ENCODE measurements at regions not wholly inside any gene's neighbourhood (a gene's known extent, or its start where the extent isn't known, plus 50 kb on each side); places are given as distances from the start of the nearest gene placed in this dataset.

DNA sequence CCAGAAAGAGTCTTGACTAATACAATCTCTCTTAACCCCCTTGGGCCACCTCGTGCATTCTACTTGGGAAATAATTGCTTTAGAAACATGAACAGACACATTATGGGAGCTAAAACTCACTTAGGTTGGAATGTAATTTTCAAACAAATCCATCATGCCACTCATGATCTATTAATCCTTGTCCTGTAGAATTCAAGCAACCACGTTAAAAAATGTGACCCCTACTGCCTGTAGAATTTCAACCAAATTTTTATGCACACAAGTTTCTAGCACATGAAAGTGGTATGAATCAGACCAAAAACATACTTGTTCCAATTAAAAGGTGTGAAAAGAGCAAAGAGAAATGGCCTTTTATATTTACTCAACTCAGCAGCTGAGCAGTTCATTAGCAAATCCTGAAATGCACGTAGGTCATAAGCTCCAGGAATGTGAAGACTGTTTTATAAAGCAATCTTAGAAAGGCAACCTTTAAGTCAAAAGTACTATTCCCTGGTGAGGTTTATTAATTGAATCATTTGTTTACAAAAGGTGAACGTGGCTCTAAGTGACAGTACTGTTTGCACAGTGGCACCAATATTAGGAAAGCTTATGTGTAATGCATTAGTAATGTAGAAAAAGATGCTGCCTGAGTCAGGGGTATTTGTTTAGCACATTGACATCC, 459.4 kb upstream of the UBE2E3 start:
- intact Hi-C loops (cut with micrococcal nuclease), result no loop called here
- DNase-seq (no peak), ATAC-seq (no peak)

DNA sequence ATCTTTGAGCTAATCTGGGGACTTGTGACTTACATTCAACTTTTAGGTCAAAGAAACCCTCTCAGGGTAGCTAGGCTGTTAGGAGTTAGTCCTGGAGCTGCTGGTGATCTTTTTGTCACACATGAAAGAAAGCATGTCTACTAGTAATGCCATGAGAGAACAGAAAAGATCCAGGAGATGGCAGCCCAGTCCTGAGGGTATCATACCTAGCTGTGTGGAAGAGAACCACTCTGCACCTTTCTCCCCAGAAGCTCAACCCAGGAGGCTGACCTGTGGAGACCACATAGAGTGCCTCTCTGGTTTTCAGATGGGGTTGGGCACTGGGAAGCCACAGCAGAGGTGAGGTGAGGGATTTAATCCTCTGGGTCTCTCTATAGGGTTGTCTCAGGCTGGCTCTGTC, 460.2 kb upstream of the UBE2E3 start:
- DNase-seq (no peak), ATAC-seq (no peak)
- intact Hi-C loops (cut with micrococcal nuclease), result no loop called here

DNA sequence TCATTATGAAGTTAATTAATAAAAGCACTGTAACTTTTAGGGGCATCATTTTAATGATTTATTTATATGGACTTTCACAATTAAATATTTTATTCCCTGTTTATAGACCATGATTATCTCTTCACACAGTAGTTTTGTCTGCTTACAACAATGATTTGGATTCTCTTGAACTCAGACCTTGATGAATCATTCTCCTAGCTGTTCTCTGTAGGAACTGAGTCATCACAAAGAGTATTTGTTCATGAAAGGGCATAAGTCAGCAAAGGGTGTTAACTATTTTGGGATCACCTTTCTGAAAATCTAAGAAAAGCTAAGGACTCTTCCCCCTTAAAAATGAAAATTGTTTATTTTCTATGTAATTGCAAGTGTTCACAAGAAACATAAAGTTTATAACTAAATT, 461.1 kb upstream of the UBE2E3 start:
- intact Hi-C loops (cut with micrococcal nuclease), result no loop called here
- no peak for DNase-seq
- no peak for ATAC-seq

DNA sequence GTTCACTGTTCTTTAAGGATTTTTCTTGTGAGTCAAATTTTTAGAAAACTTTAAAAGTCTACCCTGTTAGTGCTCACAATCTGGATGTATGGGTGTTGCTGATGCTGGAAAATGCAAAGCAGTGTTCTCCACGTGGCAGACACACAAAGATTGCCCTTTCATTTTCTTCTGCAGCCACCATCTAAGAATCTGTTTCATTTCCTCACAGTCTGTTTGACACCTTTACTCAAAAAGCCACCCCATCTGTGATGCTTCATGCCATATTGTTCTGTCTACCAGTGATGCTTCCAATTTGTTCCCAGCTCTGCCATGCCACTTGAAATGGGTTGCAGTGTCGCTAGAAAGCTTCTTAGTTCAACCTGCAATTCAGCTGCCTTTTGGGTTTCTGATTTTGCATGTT, 464.2 kb upstream of the UBE2E3 start:
- DNase-seq, result no peak
- no peak for ATAC-seq
- intact Hi-C loops (cut with micrococcal nuclease), result no loop called here

DNA sequence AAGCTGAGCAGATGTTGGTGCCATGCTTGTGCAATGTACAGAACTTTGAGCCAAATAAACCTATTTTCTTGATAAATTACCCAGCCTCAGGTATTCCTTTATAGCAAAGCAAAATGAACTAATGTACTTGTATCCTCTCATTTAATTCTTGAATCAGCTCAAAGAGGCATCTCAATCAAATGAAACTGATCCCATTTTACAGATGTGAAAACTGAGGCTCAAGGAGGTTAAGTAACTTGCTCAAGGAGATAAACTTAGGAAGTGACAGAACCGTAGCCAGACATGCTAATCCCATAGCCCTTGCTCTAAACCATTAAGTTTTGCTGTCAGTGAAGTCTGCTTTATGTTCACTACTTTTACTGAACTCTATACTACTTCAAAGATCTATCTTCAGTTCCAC, 467.0 kb upstream of the UBE2E3 start:
- ATAC-seq (no peak), DNase-seq (no peak)
- intact Hi-C loops (cut with micrococcal nuclease), result no loop called here

DNA sequence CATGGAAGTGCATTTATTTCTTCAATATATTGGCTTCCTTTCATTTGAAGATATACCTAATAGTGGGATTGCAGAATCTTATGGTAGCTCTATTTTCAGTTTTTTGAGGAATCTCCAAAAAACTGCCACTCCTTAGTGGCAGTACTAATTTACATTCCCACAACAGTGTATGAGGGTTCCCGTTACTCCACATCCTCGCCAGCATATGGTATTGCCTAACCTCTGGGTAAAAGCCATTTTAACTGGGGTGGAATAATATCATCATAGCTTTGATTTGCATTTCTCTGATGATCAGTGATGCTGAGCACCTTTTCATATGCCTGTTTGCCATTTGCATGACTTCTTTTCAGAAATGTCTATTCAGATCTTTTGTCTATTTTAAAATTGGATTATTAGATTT, 471.9 kb upstream of the UBE2E3 start:
- ATAC-seq, result no peak
- DNase-seq, result no peak
- intact Hi-C loops (cut with micrococcal nuclease), result no loop called here

DNA sequence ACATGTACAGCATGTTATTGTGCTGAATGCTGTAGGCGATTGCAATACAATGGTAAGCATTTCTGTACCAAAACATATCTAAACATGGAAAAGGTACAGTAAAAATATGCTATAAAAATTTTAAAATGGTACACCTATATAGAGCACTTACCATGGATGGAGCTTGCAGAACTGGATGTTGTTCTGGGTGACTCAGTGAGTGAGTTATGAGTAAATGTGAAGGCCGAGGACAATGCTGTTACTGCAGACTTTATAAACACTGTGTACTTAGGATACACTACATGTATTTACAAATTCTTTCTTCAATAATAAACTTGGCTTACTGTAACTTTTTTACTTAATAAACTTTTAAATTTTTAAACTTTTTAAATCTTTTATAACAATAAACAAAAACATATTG, 473.4 kb upstream of the UBE2E3 start:
- ATAC-seq (no peak), DNase-seq (no peak)
- intact Hi-C loops (cut with micrococcal nuclease), result no loop called here

DNA sequence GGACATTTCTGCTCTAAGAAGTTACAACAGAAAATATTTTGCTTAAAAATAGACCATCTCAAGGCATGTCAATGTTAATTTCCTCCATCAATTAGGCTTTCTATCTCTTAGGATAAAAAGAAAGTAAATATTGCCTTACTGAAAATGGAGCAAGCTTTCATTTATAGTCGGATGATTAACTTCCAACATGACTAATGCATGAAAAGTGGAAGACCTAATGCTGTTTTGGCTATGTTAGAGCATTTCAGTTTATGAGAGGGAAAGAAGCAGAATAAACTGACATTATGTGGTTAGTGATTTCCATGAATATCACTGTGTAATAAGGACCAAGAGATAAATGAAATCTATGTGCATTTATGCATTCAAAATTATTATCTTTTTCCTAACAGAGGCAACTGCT, 475.2 kb upstream of the UBE2E3 start:
- ATAC-seq (no peak), DNase-seq (no peak)
- intact Hi-C loops (cut with micrococcal nuclease), result no loop called here

DNA sequence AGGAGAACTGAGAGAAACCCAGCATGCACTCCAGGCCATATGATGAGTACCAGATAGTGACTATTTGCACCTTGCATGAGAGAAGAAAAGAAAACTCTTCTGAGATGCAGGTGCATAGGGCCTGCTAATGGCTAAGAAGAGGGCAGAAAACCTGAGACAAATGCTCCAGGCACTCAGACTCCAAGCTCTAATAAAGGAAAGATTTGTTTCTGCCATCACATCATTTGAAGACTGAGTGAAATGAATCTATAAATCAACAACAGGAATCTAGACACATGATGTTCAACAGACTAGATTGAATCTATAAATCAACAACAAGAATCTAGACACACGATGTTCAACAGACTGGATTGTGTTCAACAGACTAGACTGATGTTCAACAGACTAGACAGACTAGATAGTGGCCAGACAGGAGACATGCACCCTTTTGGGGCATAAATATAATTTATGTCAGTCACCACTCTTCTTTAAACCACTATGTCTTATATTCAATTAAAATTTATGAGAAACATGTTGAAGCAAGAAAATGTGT, 482.7 kb upstream of the UBE2E3 start:
- ATAC-seq (no peak), DNase-seq (no peak)
- intact Hi-C loops (cut with micrococcal nuclease), result no loop called here

DNA sequence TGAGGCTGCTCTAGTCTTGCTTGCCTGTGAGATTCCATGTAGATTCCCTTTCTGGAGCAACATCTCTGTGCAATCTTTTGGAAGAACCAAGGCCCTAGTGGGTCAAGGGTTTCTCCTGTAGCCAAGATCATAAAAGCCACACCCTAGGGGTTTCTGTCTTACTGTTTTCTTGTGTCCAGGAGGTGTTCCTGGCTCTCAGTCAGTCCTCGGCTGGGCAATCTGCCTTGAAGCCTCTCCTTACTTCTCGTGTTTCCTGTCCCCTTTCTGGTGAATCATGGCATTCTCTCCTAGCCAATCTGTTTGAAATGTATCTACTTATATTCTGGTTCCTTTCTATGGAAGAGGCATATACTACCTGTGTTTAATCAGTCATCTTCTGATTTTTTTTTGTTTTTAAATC, 484.8 kb upstream of the UBE2E3 start:
- intact Hi-C loops (cut with micrococcal nuclease), result no loop called here
- no peak for DNase-seq
- ATAC-seq, result no peak

DNA sequence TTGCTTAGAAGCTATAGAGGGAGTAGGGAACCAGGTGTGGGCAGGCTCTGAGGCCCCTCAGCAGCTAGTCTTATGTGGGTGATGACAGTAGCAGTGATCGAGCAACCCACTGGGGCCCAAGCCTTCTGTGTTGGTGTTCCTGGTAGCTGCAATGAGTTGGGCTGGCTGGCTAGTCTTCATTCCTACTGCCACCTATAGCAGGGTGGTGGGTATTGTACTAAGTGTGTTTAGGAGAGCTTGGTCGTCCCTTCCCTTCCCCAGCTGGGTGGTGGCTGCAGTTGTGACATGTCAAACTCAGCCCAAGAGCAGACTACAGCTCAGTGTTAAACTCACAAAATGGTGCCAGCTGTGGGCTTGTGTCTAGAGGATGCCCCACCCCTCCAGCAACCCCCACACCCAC, 486.1 kb upstream of the UBE2E3 start:
- ATAC-seq (no peak), DNase-seq (no peak)
- intact Hi-C loops (cut with micrococcal nuclease), result no loop called here

DNA sequence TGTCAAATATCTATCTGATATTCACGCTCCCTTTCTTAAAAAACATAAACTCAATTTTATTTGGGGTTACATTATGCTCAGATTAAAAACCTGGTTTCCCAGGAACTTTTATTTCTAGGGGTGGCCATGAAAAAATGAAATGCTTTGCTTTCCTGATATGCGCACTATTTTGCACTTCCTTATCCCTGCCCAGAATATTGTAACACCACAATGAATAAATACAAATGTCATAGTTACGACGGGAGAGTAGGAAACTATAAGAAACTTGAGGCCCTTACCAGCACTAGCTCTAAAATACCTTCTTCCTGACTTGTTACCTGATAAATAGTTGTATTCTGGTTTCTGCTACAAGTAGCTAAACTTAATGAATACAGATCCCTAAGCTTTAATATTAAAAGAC, 475.6 kb upstream of the CWC22 start:
- ATAC-seq (no peak), DNase-seq (no peak)
- intact Hi-C loops (cut with micrococcal nuclease), result no loop called here

DNA sequence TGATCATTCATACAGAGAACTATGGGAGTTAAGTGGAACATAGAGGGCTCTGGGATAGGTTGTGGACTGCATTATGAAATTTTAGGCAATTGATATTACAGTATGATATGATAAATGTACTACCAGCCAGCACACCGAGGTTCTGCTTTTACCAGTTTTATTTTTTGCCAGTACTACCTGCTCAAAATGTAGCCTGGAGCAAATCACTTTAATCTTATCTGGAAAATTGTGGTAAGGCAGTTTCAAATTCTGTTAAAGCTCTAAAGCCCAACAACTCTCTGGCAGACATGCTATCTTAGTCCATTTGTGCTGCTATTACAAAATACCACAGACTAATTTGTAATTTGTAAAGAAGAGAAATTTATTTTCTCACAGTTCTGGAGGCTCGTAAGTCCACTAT, 474.9 kb upstream of the CWC22 start:
- intact Hi-C loops (cut with micrococcal nuclease), result no loop called here

DNA sequence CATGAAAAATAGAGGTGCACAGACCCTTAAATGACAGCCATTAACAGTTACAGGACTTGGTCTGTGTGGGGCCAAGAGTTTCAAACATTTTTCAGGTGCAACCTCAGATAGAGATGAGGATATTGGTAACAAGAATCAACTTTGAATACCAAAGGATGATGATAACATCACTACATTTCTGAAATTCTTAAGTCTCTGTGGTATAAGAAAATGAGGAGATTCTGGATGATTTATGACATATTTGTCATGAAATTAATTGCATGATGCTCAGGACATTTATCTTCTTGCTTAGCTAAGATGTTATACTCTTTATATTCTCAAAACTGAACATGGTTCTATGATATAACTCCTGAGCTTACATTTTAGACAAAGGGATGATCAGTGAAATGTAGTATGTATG, 471.8 kb upstream of the CWC22 start:
- ATAC-seq (no peak), DNase-seq (no peak)
- intact Hi-C loops (cut with micrococcal nuclease), result no loop called here

More for the DNA sequence above, 474.9 kb upstream of the CWC22 start:
- ATAC-seq (no peak), DNase-seq (no peak)

DNA sequence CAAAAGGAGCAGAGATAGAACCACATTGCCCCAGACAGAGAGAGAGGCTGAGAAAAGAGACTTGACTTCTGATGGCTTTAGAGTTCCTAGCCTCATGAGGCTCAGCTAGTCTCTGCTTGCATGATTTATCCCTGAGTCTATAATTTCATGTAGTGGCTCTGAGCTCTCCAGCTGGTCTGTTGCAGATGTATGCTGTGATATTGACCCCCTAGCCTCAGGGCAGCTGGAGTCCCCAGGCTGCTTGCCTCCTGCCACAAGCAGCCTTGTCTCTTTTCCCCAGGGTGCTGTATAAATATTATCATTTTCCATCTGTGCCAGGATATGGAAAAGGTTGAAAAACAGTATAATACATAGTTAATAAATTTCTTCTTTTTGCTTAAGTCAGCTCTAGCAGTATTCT, 467.6 kb upstream of the CWC22 start:
- intact Hi-C loops (cut with micrococcal nuclease), result no loop called here
- ATAC-seq (no peak), DNase-seq (no peak)

DNA sequence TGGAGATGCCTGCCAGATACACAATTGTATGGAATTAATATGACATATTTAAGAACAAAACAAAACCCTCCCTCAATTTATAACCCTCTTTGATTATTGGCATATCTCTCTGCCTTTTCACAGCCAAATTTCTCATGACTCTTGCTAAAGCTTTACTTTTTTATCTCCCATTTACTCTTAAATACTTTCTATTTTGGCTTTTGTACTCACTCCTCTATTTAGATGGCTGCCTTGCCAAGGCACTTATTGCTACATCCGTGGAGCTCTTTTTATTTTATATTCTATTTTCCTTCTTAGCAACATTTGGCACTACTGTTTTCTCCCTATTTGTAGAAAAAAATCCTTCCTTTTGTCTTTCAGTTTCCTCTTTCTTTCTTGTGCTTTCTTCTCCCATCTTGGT, 466.4 kb upstream of the CWC22 start:
- ATAC-seq, result no peak
- intact Hi-C loops (cut with micrococcal nuclease), result no loop called here

DNA sequence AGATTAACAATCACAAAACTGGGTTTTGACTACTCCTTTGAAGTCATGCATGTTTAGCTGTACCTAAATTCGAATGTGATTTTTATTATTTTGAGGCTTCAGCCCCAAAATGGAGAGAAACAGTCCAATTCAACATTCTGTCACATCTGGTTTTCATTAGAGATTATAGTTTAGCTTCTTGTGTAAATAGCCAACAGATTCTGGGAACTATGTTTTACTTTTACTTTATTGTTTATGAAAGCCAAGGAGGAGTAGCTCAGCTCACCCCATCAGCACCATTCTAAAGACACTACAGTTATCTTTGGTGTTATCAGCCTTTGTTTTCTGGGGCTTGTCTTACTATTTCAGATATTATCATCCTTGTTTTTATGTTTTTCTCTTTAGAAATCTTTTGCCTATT, 465.0 kb upstream of the CWC22 start:
- no peak for DNase-seq
- intact Hi-C loops (cut with micrococcal nuclease), result no loop called here
- ATAC-seq, result no peak

More for the DNA sequence above, 466.4 kb upstream of the CWC22 start:
- DNase-seq, result no peak

DNA sequence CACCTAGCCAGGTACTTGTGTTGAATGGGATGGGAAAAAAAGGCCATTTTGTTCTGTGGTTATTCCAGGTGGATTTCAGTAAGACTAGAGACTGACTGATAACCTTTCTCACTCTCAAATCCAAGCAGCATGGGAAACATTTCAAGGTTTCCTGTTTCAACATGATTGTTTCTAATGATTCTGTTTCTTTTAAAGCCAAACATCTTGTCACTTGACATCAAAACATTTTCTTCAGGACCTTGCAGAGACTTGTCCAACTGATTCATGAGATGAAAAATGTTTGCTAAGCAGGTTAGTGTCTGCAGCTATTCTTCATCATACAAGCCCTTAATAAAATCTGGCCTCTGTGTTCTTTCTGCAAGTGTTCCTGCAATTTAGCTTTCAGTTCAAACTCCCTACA, 456.5 kb upstream of the CWC22 start:
- DNase-seq, result no peak
- ATAC-seq, result no peak
- intact Hi-C loops (cut with micrococcal nuclease), result no loop called here

DNA sequence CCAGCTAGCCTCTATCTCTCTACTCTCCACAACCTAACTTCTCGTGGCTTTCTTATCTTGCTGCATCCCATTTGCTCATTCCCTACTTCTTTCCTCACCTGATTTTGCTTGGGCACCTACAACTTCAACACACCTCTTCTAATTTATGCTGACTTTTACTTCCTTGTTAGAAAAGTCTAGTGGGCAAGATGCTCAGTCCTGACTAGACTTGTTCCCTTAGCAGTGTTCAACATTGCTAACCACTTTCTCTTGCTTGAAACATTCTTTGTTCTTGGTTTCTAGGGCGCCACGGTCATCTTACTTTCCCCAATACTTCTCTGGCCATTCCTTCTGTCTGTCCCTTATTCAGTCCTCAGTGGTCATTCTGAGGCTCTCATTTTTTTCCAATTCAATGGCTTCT, 454.7 kb upstream of the CWC22 start:
- ATAC-seq (no peak), DNase-seq (no peak)
- intact Hi-C loops (cut with micrococcal nuclease), result no loop called here

DNA sequence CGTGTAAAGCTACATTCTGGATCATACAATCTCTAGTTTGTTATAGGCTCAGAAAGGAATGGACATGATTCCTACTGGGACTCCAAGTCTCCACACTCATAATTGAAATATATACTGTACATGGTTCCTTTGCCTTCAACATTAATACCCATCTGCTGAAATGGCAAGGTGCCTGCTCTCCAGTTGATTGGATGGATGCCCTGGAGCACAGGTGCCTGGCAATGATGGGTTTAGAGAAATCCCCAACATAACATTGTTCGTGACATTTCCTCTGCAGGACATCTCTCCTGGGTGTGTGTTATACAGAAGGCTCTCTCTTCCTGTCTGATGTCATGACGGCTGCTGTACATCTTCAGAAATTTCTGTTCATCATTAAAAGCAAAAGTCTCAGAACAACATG, 449.7 kb upstream of the CWC22 start:
- DNase-seq, result no peak
- ATAC-seq, result no peak
- intact Hi-C loops (cut with micrococcal nuclease), result no loop called here

DNA sequence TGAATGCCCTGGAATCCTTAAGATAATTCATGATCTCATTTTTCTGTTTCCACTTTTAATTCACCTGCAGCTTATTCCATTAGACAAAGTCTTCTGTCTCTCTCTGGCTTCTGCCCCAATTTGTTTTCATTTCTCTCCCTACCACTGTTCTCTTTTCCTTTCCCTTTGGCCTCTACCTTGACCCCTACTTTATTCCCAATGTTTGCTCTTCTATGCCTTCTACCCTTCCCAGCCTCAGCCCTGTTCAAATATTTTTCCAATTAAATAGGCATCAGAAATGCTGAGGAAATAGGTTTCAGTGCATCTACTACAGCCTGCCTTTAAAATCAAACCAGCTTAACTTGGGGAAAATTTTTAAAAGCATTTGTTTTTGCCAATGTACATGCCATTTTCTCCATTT, 443.7 kb upstream of the CWC22 start:
- intact Hi-C loops (cut with micrococcal nuclease), result no loop called here
- ATAC-seq (no peak), DNase-seq (no peak)
